ENCODE measurements at regions not wholly inside any gene's neighbourhood (a gene's known extent, or its start where the extent isn't known, plus 50 kb on each side); places are given as distances from the start of the nearest gene placed in this dataset.

GRCh38 chr2:15701991-15702390 is 110.3 kb downstream of the DDX1 start:
- no peak for DNase-seq

- no peak for DNase-seq
These were observed 110.8 kb downstream of the DDX1 start for GRCh38 chr2:15702452-15702851.

GRCh38 chr2:15703365-15703869 is 111.7 kb downstream of the DDX1 start:
- no peak for DNase-seq

- DNase-seq, result no peak
These were observed 112.6 kb downstream of the DDX1 start for GRCh38 chr2:15704086-15704787.

- DNase-seq, result no peak
These were observed 113.1 kb downstream of the DDX1 start for GRCh38 chr2:15704788-15705115.

- no peak for DNase-seq
These were observed 113.6 kb downstream of the DDX1 start for GRCh38 chr2:15705310-15705709.

- no peak for DNase-seq
These were observed 114.2 kb downstream of the DDX1 start for GRCh38 chr2:15705839-15706386.

- DNase-seq, result no peak
These were observed 114.8 kb downstream of the DDX1 start for GRCh38 chr2:15706424-15706823.

GRCh38 chr2:15706986-15707632 is 115.4 kb downstream of the DDX1 start:
- no peak for DNase-seq

- DNase-seq, result no peak
These were observed 116.5 kb downstream of the DDX1 start for GRCh38 chr2:15708161-15708560.

GRCh38 chr2:15708865-15709820 is 117.5 kb downstream of the DDX1 start:
- no peak for DNase-seq

- no peak for DNase-seq
These were observed 119.6 kb downstream of the DDX1 start for GRCh38 chr2:15711126-15711860.

- no peak for DNase-seq
These were observed 121.1 kb downstream of the DDX1 start for GRCh38 chr2:15712551-15713342.

- DNase-seq, result no peak
These were observed 121.8 kb downstream of the DDX1 start for GRCh38 chr2:15713475-15713874.

GRCh38 chr2:15714002-15714401 is 122.3 kb downstream of the DDX1 start:
- DNase-seq, result no peak

- no peak for DNase-seq
These were observed 122.9 kb downstream of the DDX1 start for GRCh38 chr2:15714609-15715008.

- DNase-seq, result no peak
These were observed 123.9 kb downstream of the DDX1 start for GRCh38 chr2:15715596-15715995.

- DNase-seq, result no peak
These were observed 126.7 kb downstream of the DDX1 start for GRCh38 chr2:15718103-15718943.

GRCh38 chr2:15718944-15719323 is 127.3 kb downstream of the DDX1 start:
- no peak for DNase-seq

GRCh38 chr2:15719566-15720313 is 128.1 kb downstream of the DDX1 start:
- DNase-seq, result no peak
